ENCODE measurements at regions not wholly inside any gene's neighbourhood (a gene's known extent, or its start where the extent isn't known, plus 50 kb on each side); places are given as distances from the start of the nearest gene placed in this dataset.

DNA sequence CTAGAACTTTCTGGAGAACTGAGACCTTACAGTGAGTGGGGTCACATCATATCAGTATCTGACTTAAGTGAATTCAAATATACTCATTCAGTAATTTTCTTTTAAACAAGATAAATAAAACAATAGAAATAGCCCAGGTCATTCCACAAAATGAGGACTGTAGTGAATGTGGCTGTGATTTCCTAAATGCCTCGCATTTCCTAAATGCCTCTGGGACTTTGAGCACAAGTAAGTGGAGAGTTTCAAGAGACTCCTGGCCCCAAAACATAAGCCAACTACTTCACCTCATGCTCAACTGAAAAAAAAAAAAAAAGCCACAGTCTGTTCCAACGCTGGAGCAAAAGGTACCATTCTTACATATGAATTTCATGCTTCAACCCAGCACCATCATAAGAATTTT lies 81.5 kb downstream of the ZNF281 start:
- Histone ChIP-seq H3K36me3 (ENCODE audit: control insufficient read depth, insufficient read depth, low read length) (no peaks in the 10 kb centered on the region; the same call in 1 of the 2 replicates), H3K4me3 (ENCODE audit: low read depth, low read length) (no peak overlapping the region), H3K9me3 (no peaks in the 10 kb centered on the region), H3K4me1 (peaks cover 38% of the 10 kb centered on the region), H3K27me3 (replicated peaks; ENCODE audit: control insufficient read depth, insufficient read depth, low read length) (no peaks in the 10 kb centered on the region)
- intact Hi-C loops (cut with micrococcal nuclease; ENCODE audit: unreplicated experiment) = no loop called here
- no peaks in the 10 kb centered on the region for H3K27me3 Mint-ChIP-seq (ENCODE audit: insufficient read depth, unreplicated experiment)
- no peak for TF ChIP-seq CTCF (IDR thresholded peaks at IDR 0.05; ENCODE audit: insufficient read depth in 1 of 2, low read depth in 1 of 2, low read length in 1 of 2, severe bottlenecking in 1 of 2, unreplicated experiment in 1 of 2)
- no peak overlapping the region for H3K4me3 Mint-ChIP-seq (ENCODE audit: unreplicated experiment)
- no TSS peak for BruUV-seq (replicated peaks)
- H3K27ac Mint-ChIP-seq (ENCODE audit: unreplicated experiment) = peak overlapping the region; percentile 34
- no peaks in the 10 kb centered on the region for H3K36me3 Mint-ChIP-seq (ENCODE audit: insufficient read depth, unreplicated experiment)
- H3K9me3 Mint-ChIP-seq (ENCODE audit: unreplicated experiment) = no peaks in the 10 kb centered on the region
- CTCF ChIA-PET = no interaction called here
- POLR2A ChIA-PET = no interaction called here
- peaks cover 33% of the 10 kb centered on the region for H3K4me1 Mint-ChIP-seq (ENCODE audit: low read depth, unreplicated experiment)
- DNase-seq = no peak

DNA sequence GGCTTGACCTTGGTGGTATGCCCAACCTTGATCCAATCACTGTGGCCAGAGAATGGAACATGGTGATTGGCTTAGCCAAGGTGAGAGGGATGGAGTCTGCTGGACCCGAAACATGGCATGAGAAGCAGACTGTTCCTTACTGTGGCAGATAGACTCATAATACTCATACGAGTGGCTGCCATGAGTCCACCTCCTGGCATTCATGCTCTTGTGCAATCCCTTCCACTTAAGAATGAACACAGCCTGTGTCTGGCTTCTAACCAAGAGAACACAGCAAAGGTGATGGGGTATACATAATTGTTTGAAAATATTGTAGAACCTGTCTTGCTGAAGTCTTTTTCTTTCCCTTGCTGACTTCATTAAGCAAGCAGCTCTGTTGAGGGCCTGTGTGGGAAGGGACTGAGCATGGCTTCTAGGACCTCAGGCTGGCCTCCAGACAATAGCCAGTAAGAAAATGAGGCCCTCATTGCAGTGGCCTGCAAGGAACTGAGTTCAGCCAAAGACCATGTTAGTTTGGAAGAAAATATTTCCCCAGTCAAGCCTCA lies 85.9 kb downstream of the ZNF281 start:
- Histone ChIP-seq H3K27me3 (replicated peaks; ENCODE audit: control insufficient read depth, insufficient read depth, low read length) (no peaks in the 10 kb centered on the region), H3K4me3 (ENCODE audit: low read depth, low read length) (no peak overlapping the region), H3K9me3 (no peaks in the 10 kb centered on the region), H3K36me3 (ENCODE audit: control insufficient read depth, insufficient read depth, low read length) (no peaks in the 10 kb centered on the region; the same call in 1 of the 2 replicates), H3K4me1 (peaks cover 18% of the 10 kb centered on the region; the same call in 1 of the 2 replicates)
- Mint-ChIP-seq H3K9me3 (ENCODE audit: unreplicated experiment) (no peaks in the 10 kb centered on the region), H3K27me3 (ENCODE audit: insufficient read depth, unreplicated experiment) (no peaks in the 10 kb centered on the region), H3K4me1 (ENCODE audit: low read depth, unreplicated experiment) (peaks cover 11% of the 10 kb centered on the region), H3K27ac (ENCODE audit: unreplicated experiment) (no peak overlapping the region), H3K36me3 (ENCODE audit: insufficient read depth, unreplicated experiment) (no peaks in the 10 kb centered on the region), H3K4me3 (ENCODE audit: unreplicated experiment) (no peak overlapping the region)
- POLR2A ChIA-PET = no interaction called here
- no peak for TF ChIP-seq CTCF (IDR thresholded peaks at IDR 0.05; ENCODE audit: insufficient read depth in 1 of 2, low read depth in 1 of 2, low read length in 1 of 2, severe bottlenecking in 1 of 2, unreplicated experiment in 1 of 2)
- intact Hi-C loops (cut with micrococcal nuclease; ENCODE audit: unreplicated experiment) = no loop called here
- no peak for DNase-seq
- CTCF ChIA-PET = no interaction called here
- no TSS peak for BruUV-seq (replicated peaks)

DNA sequence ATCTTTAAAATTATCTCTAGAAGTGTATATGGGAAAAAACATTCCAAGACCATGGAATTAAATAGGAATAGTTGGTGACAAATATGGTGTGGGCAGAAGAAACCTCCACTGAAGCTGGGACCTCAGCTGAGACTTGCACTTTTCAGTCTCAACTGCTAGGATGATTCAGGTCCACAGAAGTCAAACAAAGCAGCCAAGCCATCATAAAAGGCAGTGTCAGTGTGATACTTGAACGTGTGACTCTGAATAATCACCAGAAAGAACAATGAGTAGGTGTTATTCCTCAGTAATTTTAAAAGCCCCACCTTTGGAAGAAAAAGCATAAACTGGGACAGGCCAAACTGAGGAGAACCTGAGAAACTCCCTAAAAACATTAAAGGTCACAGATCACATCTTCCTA lies 90.7 kb downstream of the ZNF281 start:
- no peak overlapping the region for H3K4me3 ChIP-seq (ENCODE audit: low read depth, low read length)
- no peak for TF ChIP-seq CTCF (IDR thresholded peaks at IDR 0.05; ENCODE audit: insufficient read depth in 1 of 2, low read depth in 1 of 2, low read length in 1 of 2, severe bottlenecking in 1 of 2, unreplicated experiment in 1 of 2)
- DNase-seq = no peak
- no peaks in the 10 kb centered on the region for H3K36me3 ChIP-seq (ENCODE audit: control insufficient read depth, insufficient read depth, low read length)
- ChIA-PET CTCF (no interaction called here), POLR2A (no interaction called here)
- H3K9me3 Mint-ChIP-seq (ENCODE audit: unreplicated experiment) = no peaks in the 10 kb centered on the region
- intact Hi-C loops (cut with micrococcal nuclease; ENCODE audit: unreplicated experiment) = no loop called here
- peaks cover 9% of the 10 kb centered on the region for H3K4me1 Mint-ChIP-seq (ENCODE audit: low read depth, unreplicated experiment)
- no peaks in the 10 kb centered on the region for H3K9me3 ChIP-seq
- BruUV-seq (replicated peaks) = no TSS peak
- H3K36me3 Mint-ChIP-seq (ENCODE audit: insufficient read depth, unreplicated experiment) = no peaks in the 10 kb centered on the region
- no peaks in the 10 kb centered on the region for H3K27me3 ChIP-seq (replicated peaks; ENCODE audit: control insufficient read depth, insufficient read depth, low read length)
- H3K27me3 Mint-ChIP-seq (ENCODE audit: insufficient read depth, unreplicated experiment) = no peaks in the 10 kb centered on the region
- peaks cover 27% of the 10 kb centered on the region for H3K4me1 ChIP-seq
- no peak overlapping the region for H3K4me3 Mint-ChIP-seq (ENCODE audit: unreplicated experiment)
- no peak overlapping the region for H3K27ac Mint-ChIP-seq (ENCODE audit: unreplicated experiment)
